Activated CD4-positive, alpha-beta T cell treated with anti-CD3 and anti-CD28 coated beads, Interleukin-2, amount 50 U/mL, for 24 hours (primary cell): ENCODE measurements at regions not wholly inside any gene's neighbourhood (a gene's known extent, or its start where the extent isn't known, plus 50 kb on each side); places are given as distances from the start of the nearest gene placed in this dataset.

Source experiments
- DNase-seq, 2 donors: peaks; one replicate each; pipeline ENCODE4 v3.0.0-alpha.2; 2020; ENCODE audit warnings: low read depth in 1 of 2, low spot score in 1 of 2

- DNase-seq: no peak
These were observed 53.4 kb upstream of the NAV3 start for GRCh38 chr12:77777274-77777673.

DNA sequence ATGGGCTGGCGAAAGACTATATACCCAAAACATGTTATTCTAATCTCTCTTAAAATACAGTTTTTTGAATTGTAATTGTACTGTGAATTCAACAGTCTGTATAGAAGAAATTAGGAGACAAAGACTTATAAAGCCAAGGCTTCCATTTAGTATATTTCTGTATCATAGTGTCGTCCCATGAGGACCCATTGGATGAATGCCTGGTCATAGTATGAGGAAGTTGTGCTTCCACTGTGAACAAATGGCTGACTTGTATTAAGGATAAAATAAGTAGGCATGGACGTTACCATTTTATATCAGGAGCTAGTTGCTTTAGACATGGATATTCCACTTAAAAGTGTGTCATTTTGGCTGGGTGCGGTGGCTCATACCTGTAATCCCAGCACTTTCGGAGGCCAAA, 55.9 kb upstream of the NAV3 start:
- no peak for DNase-seq

- no peak for DNase-seq
These were observed 57.9 kb upstream of the NAV3 start for GRCh38 chr12:77772676-77773298.

- DNase-seq: no peak
These were observed 62.1 kb upstream of the NAV3 start for GRCh38 chr12:77768558-77768957.

- DNase-seq: no peak
These were observed 62.8 kb upstream of the NAV3 start for GRCh38 chr12:77767756-77768343.

DNA sequence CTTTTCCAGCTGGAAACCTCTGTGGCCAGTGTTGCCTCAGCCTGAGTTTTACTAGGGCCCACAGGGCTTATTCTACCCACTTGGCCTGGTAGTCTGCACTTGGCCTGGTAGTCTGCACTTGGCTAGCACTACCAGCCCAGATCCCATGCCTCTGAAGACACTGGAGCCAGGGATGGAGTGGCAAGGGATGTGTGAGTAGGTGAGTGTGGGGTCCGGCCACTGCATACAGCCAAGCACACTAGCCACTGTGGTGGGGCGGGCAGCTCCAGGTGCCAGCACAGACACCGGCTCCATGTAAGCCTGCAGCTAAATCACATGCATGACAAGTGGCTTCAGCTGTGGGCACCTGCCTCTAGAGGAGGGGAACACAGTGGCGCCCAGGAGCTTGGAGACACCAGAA, 63.4 kb upstream of the NAV3 start:
- no peak for DNase-seq

DNA sequence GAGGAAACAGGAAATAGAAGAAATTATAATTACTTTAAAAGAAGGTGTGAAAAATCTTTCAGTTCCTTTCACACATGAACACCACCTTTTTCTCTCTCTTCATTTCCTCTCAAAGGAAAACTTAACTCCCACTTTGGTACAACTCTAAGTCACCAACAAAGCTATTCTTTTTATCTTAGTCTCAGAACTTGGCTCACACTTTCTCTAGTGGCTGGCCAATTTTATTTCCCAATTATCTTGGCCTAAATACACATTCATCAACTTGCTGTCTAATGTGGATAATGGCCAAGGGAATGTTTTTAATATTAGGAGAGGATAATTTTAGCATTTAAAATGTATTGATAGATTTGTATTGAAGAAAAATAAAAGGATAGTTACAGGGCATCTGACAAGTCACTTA, 64.5 kb upstream of the NAV3 start:
- no peak for DNase-seq

- DNase-seq: no peak
These were observed 69.4 kb upstream of the NAV3 start for GRCh38 chr12:77761286-77761685.

DNA sequence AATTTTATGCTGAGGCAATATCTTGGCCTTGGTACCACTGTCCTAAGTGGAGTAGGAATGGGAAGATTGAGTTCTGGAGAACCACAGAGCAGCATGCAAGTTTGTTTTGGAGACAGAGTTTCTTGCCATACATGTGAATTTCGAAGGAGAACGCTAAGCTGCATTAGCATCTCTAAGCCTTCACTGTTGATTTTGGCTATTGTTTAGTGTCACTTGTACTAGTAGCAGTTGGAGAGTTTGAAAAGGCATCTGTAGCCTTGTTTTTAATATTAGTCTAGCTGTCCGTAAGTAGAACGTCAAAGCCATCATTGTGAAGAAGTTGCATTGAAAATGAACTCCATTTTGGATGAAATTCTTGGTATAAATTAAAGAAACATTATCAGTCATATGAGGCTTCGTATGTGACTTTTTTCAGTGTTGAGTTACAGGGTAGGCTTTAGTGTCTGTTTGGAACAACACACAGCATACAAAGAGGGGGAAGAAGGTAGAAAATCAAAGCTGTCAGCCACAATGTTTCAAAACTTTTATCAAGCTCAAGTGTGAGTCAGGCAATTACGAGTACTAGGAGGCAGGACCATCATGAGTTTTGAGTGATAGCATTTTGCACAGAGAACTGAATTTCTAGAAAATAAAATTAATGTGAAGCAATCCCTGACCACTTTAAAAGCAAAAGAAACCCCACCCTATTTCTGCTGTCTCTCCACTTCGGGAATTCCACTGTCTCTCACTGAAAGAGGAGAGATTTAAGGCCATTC, 70.2 kb upstream of the NAV3 start:
- no peak for DNase-seq

- DNase-seq: no peak
These were observed 76.6 kb upstream of the NAV3 start for GRCh38 chr12:77754086-77754485.

DNA sequence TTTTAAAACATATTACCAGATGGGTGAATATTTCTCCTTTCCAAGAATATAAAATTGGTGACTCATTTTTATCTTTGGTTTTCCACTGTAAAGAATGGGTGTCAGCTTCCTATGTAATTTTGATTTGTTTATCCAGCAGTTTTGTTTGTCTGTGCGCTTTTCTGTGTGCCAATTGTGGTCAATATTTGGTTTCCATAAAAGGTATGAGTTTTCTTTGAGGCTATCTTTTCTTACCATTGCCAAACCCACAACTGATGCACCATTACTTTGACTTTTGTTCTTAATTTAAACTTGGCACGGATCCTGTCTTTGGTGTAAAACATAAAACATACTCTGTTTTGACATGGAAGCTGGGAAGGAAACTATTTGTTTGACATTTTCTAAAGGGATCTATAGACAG, 78.8 kb upstream of the NAV3 start:
- DNase-seq: no peak

GRCh38 chr12:77746096-77746495, 84.6 kb upstream of the NAV3 start:
- DNase-seq: no peak

DNA sequence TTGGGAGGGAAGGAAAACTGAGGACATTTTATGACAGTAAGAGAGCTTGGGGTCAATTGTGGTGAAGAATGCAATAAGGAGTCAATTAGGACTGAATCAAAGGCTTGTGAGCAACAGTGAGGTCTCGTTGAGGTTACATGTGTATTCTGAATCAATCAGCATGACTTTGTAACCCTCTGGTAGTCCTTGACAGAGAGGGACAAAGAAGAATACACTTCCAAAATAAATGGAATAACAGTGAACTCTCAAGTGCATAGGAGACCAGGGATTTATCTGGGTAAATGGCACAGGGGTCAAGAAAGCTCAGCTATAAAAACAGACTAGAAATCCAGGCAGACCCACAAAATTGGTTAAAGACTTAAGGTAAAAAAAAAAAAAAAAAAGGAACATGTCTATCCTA, 85.1 kb upstream of the NAV3 start:
- DNase-seq: no peak

- no peak for DNase-seq
These were observed 88.1 kb upstream of the NAV3 start for GRCh38 chr12:77742631-77743030.

DNA sequence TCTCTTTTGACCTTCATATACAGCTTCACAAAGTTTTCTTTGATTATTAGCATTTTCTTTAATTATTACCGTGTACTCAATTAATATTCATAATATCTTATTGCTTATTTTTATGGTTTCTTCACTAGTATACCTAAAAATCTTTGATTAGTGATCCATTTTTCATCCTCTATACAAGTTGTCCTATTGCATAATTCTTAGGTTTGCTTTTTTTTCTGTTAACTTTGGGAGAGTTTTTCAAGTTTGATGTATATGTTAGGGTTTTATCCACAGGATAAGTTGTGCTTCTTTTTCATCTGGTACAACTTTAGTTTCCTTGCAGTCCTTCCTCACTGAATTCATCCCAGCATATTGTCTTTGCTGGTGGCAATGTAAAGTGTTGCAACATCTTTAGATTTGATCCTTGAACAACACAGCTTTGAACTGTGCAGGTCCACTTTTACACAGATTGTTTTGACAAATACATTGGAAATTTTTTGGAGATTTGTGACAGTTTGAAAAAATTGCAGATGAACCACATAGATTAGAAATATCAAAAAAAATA, 88.6 kb upstream of the NAV3 start:
- no peak for DNase-seq

- DNase-seq: no peak
These were observed 94.3 kb upstream of the NAV3 start for GRCh38 chr12:77736219-77736965.

- no peak for DNase-seq
These were observed 96.3 kb upstream of the NAV3 start for GRCh38 chr12:77734214-77734883.

DNA sequence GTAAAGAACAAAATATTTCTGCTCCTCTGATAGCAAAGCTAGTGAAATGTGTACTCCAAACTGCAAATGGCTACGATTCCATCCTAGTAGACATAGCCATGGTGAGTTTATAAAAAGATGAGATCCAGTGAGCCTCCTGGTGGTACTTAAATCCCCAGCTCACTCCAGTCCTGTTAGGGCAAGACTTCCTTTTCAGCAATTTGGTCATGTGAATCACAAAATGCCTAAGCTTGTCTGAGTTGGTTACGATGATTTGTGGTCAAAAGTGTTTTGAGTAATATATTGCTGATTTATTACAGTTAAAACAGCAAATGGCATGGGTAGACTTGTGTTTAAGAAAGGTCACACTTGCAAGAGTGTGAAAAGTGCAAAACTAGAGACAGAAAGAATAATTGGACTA, 102.7 kb upstream of the NAV3 start:
- DNase-seq: no peak

DNA sequence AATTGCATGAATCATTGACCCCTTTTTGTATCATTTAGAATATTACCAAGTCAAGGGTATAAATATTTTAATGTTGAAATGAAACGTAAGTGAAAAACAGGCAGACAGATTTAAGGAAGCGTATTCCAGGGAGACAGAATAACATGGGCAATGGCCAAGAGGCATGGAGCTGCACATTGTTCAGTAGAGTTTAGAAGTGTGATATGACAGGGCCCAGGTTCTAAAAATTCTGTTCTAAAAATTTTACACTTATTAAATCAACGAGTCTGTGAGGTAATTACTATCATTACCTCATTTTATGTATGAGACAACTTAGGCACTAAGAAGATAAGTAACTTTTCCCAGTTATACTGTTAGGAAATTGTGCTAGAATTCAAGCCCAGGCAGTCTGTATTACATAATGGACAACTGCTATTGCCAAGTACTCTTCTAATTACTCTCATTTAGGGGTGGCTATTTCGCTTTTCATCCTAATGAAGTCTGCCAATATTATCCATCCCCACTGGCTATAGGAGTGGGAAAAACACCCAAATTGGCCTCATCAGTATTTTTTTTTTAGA, 103.2 kb upstream of the NAV3 start:
- no peak for DNase-seq

GRCh38 chr12:77725611-77726010, 105.1 kb upstream of the NAV3 start:
- no peak for DNase-seq
